ENCODE measurements at regions not wholly inside any gene's neighbourhood (a gene's known extent, or its start where the extent isn't known, plus 50 kb on each side); places are given as distances from the start of the nearest gene placed in this dataset.

GRCh38 chr3:194758716-194759115 lies 73.0 kb downstream of the FAM43A start:
- TF ChIP-seq GATA2 (IDR thresholded peaks at IDR 0.05; ENCODE audit: low read depth, low read length) = no peak
- TF ChIP-seq GATA3 (IDR thresholded peaks at IDR 0.05; ENCODE audit: low read depth, low read length) = no peak

Data from SH-SY5Y (cell line).